ENCODE measurements at regions not wholly inside any gene's neighbourhood (a gene's known extent, or its start where the extent isn't known, plus 50 kb on each side); places are given as distances from the start of the nearest gene placed in this dataset.
"Not testable (repeated sequence)": the region's sequence is repeated elsewhere in the genome, so short reads cannot be mapped to it uniquely, and the experiment has no call there.

DNA sequence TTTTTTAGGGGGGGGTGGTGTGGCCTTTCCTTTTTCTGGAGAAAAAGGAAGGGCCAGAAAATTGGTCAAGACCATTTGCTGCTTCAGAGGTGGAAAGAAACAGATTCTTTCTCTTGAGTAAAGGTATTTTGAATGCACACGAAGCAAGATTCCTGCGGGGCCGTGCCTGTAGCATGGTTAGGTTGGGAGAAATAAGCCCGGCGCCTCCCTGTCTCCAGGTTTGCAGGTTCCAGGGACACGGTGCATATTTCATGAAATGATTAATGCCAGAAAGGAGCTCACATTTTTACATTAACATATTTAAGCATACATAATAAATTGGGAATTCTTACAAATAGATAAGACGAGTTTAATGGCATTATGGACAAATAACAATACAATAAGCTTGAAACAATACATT is 409.5 kb upstream of the IRX1 start:
- DNase-seq = no peak

DNA sequence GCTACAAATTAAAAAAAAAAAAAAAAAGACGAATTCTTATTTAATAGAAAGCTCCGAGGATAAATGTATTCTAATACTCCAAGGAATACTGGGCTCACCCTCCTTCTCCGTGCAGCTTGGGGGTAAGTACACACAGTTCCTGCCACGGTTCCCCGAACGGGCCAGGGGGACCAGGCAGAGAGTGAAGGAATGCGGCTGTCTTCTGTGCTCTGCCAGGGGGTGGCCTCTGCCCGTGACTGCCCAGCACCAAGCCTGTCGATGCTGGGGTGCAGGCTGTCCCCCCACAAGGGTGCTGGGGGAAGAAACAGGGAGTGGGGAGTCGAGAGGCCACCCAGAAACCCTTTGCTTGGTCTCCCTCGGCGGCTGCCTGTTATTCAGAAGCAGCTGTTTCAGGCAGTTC is 410.1 kb upstream of the IRX1 start:
- DNase-seq = no peak

DNA sequence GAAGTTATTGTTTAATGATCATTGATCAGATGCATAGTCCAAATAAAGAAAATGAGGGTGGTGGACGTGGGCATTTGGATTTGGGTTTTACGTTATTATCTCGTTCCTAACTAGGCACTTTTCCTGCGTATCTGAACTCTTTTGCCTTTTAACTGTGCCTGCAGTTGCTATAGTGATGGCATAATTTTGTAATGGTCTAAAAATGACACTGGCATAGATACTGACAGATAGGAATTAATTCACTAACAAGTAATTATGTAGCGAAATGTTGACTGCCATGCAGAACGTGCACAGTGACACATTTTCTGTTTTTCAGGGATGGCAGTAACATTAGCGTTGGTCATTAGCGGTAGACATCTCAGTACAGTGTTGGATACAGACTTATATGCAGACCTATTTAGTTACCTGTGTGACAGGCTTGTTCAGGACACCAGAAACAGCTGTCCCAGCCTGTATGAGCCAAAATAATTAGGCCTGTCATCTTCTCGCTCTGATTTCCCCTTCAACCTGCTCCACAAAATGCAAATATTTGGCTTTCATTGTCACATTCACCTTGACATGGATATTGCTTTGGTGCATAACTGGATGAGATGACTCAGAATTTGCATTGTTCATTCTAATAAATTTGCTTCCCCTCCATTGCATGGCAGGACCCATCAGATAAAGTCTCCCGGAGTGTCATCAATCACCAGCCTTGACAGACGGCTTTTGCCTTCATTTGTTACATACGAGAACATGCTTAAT is 413.3 kb upstream of the IRX1 start:
- no peak for DNase-seq

DNA sequence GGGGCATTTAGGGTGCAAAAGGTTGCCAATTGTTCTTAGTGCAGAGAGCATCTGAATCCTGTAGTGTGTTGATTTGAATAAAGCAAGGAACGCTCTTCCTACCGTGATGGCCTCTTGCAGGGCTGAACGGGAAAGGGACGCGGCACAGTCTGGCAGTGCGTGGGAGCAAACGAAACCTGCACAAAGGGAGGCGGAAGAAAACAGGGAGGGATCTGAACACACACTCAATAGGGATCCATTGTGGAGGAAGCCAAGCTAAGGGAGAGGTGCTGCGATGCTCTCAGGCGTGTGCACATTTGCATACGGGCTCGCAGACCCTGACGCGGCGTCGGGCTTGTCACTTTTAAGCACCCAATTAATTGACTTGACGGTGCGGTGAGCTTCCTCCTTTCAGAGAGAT is 414.0 kb upstream of the IRX1 start:
- DNase-seq = no peak

DNA sequence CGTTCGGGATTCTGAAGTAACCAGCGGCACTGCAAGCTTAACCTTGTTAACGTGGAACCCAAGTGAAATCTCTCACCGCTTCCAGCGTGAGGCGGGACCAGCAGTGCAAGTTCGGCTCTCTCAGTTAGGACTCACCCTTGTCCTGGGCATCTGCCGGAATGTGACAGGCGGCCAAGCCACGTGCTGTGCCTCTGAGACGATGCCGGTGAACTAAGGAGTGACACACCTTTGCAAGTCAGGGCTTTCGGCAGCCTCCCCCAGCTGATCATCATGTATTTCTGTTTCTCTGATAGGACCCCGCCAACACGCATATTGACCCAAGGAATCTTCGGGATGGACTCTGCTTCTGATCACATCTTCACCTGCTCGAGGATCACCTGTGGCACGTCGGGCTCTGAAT is 415.0 kb upstream of the IRX1 start:
- no peak for DNase-seq

DNA sequence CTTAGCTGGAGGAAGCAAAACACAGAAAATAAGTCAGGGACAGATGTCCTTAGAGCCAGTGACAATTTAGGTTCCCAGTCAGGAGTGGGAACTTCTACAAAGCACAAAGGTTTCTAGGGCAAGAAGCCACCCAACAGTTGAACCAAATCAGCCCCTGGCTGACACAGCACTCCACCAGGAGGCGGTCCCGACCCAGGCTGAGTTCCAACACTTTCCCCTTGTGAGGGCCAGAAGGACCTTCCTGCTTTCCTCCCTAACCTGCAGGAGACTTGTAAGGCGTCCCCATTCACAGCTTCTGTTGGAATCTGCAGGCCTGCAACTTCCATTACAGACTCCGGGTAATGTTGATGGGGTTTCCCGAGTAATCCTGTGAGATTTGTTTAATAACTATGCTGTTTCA is 416.4 kb upstream of the IRX1 start:
- no peak for DNase-seq

DNA sequence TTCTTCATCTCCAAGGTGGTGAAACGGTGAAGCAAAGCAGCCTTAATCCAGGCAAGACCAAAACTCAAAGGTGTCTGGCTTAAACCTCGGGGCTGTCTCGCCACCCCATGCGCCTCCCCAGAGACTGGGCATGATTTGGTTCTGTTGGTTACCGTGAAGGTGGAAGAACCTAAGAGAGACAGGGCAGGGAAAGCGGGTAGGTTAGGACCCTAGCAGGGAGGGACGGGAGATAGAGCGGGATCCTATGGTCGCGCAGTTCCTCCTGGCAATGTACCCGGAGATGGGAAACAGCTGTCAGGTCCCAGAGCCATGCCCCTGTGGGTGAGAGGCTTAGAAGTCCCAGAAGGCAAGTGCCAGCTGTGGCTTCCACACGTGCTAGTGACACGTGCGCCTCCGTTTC is 418.3 kb upstream of the IRX1 start:
- DNase-seq = no peak

DNA sequence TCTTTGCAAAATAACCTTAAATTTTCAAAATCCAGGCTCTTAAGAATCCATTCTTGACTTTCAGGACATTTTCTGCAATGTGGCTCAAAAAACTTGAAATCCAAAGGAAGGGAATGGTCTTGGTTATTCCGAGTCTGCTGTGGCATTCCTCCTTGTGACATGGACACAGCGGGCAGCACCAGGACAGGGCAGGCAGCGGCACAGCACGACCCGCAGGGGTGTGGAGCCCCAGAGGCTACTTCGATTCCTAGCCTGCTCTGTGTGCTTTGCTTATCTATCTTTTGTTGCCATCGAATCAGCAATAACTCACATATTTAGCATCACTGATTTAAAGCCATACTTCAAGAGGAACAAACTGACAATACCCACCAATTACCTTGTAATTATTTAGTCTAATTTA is 420.2 kb upstream of the IRX1 start:
- DNase-seq = no peak

DNA sequence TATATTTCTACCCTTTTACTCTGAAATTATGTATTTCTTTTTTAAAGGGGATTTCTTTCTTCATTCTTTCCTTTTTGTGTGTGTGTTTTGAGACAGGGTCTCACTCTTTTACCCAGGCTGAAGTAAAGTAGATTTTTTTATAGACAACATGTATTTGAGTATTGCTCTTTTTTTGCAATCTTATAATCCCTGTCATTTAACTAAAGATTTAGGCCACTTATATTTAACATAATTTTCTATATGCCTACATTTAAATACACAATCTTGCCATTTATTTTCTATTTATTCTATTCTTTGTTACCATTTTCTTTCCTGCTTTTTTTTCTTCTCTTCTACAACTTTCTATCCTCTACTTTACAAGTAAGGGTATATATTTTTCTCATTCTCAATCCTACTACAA is 416.0 kb upstream of the IRX2 start:
- no peak for DNase-seq

DNA sequence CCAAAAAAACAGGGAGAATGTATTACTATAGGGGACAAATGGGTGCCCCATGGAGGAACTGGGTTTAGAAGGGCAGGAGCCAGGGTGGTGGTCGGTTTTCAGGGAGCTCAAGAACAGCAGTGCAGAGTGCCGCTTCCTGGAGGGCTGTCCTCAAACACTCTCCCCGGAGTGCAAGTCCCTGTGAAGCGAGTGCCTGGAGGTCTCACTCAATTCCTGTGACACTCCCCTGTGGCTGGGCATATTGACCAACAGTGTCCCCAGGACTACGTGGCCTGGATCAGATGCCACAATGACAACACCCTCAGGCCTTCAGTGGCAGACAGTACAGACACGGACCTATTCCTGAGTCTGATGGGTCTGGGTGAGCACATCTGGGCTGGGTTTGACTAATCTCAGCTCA is 412.1 kb upstream of the IRX2 start:
- DNase-seq = no peak

DNA sequence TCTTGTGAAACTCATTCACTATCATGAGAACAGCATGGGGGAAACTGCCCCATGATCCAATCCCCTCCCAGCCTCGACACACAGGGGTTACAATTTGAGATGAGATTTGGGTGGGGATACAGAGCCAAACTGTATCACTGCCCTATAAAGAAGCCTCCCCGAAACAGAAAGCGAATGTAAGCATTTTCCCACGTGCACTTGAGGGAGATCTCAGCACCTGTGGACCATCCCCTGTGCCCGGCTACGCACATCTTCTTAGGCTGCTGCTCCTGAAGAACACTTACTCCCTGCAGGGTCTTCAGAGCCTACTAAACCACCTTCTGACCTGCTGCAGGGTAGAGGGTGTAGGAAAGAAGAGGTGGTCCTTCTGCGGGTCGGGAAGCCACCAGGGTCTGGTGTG is 410.2 kb upstream of the IRX2 start:
- DNase-seq = no peak

DNA sequence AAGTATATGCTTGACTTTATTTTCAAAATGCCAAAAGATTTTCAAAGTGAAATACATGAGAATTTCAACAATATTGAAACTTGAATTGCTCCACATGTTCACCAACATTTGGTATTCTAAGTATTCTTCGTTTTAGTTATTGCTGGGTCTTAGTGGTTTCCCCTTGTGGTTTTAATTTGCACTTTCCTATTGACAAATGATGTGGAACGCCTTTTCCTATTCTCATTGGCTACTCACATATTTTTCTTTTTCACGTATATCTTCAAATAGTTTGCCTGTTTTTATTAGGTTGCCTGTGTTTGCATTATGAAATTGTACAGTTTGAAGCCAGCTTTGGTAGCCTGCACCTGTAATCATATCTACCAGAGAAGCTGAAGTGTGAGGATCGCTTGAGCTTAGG is 405.7 kb upstream of the IRX2 start:
- DNase-seq = no peak

DNA sequence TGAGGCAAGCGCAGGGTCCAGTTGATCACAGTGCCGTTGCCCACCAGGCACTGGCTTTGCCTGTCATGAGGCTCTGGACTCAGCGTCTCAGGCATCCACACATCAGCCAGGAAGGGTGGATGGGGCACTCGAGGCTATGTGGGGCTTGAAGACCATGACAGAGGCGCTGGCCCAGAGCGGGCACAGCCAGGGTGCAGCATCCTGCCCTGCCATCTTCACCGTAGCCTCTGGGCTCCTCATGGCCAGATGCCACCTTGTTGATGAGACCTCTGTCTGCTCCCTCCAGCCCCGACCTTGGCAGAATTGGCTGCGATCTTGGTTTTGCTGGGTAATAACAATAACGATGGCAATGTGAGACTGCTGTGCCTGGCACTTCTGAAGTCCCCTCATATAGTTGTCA is 404.2 kb upstream of the IRX2 start:
- DNase-seq = no peak

DNA sequence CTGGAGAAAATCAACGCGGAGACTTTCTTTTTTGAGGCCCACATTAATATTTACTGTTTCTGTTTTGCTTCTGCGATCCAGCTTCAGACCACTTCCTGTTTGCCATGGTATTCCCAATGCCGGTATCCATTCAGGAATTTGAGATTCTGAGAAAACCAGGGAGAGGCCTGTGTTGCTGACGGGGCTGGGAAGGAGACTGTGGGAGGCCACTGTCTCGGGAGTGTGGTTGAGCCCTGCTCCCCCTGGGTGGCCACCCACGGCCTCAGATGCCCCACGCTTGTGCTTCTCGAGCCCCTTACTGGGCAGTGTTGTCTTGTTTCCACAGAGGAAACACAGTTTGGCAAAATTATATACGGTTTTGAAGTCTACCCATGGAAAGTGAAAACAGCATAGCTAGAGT is 403.6 kb upstream of the IRX2 start:
- DNase-seq = no peak

DNA sequence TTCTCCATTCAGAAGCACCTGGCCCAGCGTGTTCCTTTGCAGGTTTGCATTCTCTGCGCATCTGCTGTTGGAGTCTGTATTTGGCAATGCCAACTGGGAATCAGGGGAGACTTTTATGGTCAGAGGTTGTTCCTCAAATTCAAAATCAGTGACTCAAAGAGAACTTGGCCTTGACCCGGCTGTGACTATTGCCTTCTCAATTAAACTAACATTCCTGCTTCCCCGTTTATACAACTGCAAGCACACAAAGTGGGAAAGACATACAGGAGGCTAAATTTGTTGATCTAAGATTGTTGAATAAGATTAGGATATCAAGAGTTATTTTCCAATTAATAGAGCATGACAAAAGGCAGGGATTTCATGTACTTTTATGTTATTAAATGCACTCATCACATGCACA is 402.4 kb upstream of the IRX2 start:
- no peak for DNase-seq

DNA sequence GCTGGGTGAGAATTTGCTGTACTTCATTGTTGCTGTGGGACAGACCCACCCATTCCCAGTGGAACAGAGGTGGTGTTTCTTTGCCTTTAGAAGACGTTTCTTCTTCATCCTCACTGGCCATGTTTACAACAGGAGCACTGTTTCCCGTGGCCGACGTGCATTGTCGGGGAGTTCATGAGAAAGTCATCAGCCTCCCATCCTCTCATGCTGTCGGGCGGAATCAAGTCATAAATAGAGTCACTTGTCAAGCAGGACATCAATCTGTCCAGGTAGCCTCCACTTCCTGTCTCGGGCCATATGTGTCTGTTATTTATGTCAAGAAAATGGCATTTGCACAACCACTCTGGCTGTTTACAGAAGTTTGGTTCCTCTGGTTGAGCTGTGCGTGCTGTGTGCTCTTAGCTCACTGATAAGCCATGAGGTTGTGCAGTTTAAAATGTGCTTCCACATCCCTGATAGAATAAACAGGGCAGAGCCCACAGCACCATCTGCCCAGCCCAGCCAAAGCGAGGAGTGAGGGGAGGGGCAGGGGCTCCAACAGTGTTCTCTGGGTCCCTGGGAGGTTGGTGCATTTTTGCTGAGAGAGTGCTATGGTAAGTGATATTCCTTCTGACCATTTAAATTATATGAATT is 401.9 kb upstream of the IRX2 start:
- no peak for DNase-seq

DNA sequence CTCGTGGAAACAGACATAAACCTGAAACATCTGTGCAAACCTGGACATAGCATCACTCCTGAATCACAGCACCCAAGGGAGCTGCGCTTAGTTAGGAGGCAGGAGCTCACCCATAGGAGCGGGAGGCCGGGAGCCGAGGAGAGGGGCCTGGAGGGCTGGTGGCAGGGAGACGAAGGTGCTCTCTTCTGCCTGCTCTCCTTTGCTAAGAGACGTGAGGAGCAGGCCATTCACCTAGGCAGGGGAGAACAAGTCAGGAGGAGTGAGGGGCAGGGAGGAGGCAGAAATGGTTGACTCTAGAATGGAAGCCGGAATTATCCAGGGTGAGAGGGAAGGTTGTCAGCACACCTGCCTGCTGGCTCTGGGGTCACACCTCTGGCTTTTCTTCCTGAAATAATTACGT is 398.4 kb upstream of the IRX2 start:
- no peak for DNase-seq

DNA sequence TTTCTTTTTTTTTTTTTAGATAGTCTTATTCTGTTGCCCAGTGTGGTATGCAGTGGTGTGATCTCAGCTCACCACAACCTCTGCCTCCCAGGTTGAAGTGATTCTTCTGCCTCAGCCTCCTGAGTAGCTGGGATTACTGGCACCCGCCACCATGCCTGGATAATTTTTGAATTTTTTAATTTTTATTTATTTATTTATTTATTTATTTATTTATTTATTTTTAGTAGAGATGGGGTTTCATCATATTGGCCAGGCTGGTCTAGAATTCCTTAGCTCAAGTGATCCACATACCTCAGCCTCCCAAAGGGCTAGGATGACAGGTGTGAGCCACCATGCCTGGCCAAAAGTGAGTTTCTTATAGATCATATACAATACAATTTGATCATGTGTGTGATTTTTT is 395.9 kb upstream of the IRX2 start:
- not testable (repeated sequence) for DNase-seq

DNA sequence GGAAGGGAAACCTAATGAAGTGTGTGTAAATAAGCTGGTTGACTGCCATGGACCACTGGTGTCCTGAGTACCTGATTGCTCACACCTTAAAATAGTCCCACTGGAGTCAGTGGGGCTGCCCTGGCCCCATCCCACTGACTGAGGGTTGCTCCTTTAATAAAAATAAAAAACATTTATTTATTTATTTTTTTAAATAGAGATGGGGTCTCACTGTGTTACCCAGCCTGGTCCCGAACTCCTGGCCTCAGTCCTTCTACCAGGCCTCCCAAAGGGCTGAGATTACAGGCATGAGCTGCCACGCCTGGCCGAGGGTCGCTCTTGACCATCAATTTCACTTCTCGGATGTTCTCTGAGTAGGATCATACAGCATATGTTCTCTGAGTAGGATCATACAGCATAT is 394.2 kb upstream of the IRX2 start:
- no peak for DNase-seq

DNA sequence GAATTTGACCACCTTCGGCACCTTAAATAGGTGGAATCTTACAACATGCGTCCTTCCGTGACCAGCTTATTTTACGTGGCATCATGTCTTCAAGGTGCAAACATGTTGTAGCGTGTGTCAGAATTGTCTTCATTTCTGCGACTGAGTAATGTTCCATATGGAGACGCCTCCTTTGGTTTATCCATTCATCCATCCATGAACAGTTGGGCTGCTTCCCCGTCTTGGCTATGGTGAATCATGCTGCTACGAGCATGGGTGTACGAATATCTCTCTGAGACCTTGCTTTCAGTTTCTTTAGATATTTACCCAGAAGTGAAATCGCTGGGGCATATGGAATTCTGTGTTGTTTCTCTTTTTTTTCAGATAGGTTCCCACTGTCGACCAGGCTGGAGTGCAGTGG is 391.9 kb upstream of the IRX2 start:
- DNase-seq = no peak

DNA sequence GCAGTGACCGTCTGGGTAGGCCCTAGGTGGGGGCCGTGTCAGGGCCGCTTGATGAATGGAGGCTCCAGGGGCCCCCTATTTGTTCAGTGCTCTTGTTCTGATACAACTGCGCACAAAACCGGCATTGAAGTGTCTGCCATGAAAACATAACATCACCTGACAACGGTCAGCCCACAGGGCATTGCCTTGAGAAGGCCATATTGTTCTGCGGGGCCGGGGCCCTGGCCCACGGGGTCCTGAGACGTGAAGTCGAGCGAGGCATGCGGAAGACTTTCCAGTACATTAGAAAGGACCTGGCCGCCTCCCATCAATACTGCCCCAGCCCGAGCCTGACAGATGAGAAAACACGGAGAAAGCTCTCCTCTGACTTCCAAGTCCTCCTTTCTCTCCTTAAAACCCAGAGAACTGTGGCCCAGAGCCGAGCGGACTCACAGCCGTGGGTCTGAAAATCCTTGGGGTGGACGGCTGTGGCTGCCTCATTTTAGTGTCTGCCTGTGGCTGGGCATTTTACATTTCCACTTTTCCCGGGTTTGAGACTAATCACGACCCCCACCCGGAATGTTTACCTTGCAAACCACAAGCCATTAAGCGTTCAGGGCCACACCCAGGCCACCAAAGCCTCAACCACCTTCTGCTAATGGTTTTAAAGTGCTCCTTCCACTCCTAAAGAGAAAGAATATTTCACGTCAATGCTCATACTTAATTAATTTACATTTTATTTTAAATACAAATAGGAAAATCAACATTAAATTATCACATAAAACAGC is 391.0 kb upstream of the IRX2 start:
- DNase-seq = no peak

DNA sequence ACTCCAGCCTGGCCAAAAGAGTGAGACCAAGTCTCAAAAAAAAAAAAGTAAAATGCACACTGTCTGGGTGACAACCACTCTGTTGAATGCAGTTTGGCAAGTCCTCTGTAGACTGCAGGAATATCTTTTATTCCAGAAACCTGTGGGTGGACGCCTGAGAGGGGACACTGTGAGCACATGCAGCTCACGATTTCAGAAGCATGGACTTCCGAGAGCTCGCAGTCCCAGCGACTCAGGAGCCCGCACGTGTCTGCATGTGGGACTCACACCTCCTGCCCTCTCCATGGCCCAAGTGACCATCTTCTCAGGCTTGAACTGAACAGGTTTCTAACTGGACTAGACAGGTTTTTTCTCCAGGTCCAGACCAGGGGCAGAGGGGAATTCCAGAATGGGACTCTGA is 388.6 kb upstream of the IRX2 start:
- no peak for DNase-seq

DNA sequence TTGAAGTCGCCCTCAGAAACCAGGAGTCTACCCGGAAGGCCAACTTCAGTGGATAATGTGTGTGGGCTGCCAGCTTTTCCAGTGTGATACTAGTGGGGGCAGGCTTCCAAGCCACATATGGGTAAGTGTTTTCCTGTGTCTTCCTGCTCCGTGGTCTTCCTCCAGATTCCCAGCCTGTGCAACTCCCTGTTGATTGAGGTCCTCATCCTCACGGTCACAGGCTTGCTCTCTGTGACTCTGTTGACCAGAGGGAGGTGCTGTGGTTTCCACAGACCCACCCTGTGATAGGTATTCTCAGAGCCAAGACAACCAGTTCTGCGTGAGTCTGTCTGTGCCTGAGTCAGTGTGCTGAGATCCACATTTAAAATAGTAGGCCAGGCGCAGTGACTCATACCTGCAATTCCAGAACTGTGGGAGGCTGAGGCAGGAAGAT is 388.0 kb upstream of the IRX2 start:
- DNase-seq = no peak

DNA sequence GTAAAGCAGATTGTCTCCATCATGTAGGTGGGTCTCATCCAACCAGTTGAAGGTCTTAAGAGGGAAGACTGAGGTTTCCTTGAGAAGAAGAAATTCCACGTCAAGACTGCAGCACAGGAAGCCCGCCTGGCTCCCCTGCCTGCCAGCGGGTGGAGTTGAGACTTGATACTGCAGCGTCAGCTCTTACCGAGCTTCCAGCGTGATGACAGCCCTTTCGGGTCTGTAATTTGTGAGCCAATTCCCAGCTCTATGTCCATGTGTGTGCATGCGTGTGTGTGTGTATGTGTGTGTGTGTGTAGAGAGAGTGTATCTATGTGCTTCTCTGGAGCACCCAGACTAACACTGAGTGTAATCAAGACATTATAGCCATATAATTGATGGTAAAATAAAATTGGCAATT is 379.7 kb upstream of the IRX2 start:
- no peak for DNase-seq

All from DMS53 (cell line).